GM10266 (cell line): ENCODE measurements at regions not wholly inside any gene's neighbourhood (a gene's known extent, or its start where the extent isn't known, plus 50 kb on each side); places are given as distances from the start of the nearest gene placed in this dataset.
"Not testable (repeated sequence)": the region's sequence is repeated elsewhere in the genome, so short reads cannot be mapped to it uniquely, and the experiment has no call there.

Experiments
- DNase-seq: peaks from one replicate; pipeline ENCODE4 v3.0.0; 2012; ENCODE audit errors: extremely low spot score
- CTCF ChIP-seq: IDR thresholded peaks from 2 replicates; pipeline ENCODE4 v1.5.1; 2012; ENCODE audit warnings: mild to moderate bottlenecking, low read depth; ENCODE audit not compliant: control insufficient read depth, insufficient read depth; ENCODE audit errors: missing control alignments

DNA sequence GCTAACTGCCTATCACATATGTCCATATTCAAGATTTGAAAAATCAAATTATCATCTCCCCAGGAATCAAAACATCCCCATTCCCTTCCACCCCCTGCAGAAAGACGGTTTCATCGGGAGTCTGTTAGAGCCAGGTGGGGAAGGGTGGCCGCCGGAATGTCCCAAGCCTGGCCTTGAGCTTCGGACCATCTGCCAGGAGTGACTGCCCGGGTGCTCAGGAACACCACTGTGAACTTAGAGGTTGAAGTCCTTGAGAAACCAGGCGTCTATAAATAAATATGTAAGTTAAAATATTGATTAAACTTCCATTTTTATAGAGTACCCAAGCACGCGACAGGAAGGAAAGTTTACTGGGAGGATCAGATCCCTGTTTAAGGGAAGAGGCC, 250.8 kb downstream of the DLL1 start:
- no peak for TF ChIP-seq CTCF
- DNase-seq, result no peak

DNA sequence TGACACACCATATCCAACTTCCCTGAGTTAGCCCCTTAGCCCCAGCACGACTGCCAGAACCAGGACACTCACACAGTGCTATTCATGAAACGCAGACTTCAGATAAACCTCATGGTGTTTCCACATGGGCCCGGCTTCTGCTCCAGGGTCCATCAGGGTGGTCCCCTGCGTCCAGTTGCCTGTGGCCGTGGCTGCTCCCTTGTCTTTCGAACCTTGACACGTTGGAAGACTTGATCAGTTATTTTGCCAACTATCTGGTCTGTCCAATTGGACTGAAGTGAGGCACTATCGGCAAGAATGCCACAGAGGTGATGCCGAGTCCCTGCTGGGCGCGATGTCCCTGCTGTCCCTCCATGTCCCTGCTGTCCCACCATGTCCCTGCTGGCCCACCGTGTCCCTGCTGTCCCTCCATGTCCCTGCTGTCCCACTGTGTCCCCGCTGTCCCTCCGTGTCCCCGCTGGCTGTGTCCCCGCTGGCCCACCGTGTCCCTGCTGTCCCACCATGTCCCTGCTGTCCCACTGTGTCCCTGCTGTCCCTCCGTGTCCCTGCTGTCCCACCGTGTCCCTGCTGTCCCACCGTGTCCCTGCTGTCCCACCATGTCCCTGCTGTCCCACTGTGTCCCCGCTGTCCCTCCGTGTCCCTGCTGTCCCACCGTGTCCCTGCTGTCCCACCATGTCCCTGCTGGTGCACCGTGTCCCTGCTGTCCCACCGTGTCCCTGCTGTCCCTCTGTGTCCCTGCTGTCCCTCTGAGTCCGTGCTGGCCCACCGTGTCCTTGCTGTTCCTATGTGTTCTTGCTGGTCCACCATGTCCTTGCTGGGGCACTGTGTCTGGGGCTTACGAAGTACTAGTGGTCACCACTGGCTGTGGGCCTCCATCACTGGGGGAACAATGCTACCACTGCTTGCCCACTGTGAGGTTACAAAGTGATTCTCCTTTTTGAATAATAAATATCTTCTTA, 251.4 kb downstream of the DLL1 start:
- no peak for TF ChIP-seq CTCF
- DNase-seq, result no peak

DNA sequence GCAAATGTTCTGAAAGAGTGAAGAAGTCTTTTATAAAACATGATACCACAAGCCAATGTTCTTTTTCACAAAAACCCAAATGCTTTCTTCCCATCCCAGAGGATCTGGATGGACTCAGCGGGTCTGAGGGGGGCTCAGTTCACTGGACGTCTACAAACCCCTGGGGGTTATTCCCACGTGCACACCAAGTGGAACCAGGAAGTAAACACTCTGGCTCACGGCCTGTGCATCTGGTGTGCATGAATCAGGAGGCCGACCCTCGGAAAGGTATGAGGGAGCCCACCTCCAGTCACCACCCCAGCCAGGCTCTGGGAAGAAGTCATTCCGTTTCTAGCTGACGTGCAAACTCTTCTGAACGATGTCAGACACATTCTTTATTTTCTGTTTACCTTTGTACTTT, 252.2 kb downstream of the DLL1 start:
- no peak for DNase-seq
- TF ChIP-seq CTCF, result no peak

GRCh38 chr6:170038251-170038650, 252.6 kb downstream of the DLL1 start:
- no peak for TF ChIP-seq CTCF
- no peak for DNase-seq

DNA sequence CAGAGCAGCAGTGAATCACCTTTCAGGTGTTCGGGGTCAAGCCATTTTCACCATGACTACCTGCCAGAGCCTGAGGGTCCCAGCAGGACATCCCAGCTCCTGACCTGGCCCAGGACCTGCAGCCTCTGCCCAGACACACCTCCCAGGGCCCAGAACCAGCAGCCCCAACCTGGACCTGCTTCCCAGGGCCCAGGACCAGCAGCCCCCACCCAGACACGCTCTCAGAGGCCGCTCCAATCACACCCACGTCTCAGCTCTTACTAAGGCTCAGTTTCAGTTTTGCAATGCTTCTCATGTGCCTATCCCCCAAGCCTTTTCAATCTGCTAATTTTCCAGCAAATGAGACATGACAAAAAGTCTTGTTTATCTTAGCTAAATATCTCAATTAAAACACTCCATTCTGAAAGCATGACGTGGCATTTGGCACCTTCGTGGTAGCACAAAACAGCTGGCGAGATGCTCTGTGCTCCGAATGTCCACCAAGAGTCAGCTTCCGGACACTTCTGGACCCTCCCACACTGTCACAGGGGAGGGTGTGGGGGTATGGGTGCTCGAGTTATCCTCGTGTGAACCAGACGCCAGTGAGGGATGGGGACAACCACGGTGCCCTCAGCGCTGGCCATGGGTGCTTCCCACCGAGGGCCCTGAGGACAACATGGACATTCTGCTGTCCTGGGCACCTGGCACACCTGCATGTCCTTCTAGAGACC, 253.2 kb downstream of the DLL1 start:
- no peak for DNase-seq
- TF ChIP-seq CTCF, result no peak

DNA sequence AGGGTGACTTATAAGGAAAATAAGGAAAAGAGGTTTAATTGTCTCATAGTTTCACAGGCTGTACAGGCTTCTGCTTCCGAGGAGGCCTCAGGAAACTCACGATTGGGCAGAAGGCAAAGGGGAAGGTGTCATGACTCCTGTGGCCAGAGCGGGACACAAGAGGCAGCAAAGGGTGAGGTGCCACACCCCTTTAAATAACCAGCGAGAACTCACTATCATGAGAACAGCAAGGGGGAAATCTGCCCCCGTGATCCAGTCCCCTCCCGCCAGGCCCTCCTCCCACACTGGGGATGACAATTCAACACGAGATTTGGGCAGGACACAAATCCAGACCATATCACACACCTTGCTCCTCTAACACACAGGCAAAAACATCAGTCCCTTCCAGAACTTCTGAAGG, 254.0 kb downstream of the DLL1 start:
- no peak for TF ChIP-seq CTCF
- DNase-seq, result no peak

DNA sequence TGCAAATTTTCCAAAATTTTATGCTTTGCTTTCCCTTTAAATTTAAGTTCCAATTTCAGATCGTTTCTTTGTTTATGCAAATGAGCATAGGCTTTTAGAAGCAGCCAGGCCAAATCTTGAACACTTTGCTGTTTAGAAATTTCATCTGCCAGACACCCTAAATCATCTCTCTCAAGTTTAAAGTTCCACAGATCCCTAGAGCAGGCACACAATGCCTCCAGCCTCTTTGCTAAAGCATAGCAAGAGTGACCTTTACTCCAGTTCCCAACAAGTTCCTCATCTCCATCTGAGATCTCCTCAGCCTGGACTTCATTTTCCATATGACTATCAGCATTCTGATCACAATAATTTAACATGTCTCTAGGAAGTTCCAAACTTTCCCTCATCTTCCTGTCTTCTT, 254.5 kb downstream of the DLL1 start:
- not testable (repeated sequence) for DNase-seq
